GM21717 (cell line): ENCODE measurements at regions not wholly inside any gene's neighbourhood (a gene's known extent, or its start where the extent isn't known, plus 50 kb on each side); places are given as distances from the start of the nearest gene placed in this dataset.
A peak's percentile ranks its signal among the peaks of the same experiment; 100 is the strongest.

Source experiments
- ATAC-seq: cut with Tn5 transposase; IDR thresholded peaks from one replicate; pipeline ENCODE4 v1.9.1; 2021; ENCODE audit warnings: mild to moderate bottlenecking, moderate library complexity; ENCODE audit not compliant: unreplicated experiment

DNA sequence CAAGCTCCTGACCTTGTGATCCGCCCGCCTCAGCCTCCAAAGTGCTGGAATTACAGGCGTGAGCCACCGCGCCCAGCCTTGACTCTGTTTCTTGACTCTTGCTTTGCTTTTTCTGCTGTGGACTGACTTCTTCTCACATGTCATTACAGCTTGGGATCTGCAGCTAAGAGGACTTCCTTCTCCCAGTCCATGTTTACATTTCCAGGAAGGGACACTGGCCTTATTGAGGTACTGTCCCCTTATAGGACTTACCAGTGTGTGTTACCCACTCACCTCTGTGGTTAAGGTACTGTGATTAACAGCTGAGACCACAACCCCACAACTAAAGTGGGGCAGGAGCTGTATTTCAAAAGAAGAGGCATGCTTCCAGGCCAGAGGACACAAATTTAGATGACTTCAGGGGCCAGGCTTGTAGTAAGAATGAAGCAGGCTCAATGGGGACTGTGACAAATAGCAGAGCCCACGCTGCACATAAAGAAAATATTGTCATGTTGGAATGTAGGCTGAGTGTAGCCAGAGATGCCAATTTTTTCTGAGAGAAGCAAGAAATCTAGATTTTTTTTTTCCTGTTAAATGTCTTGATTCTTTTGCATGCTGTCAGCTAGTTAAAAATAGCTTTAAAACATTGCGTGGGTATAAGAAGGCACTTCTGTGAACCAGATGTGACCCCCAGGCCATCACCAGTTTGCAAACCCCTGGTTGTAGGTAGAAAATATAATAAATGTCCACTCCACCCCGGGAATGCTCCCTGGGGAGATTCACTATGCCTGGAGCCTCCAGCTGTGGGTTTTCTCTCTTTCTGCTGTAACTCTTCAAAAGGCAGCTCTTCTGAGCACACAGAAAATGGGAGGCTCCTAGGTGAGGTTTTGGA lies 75.0 kb downstream of the PTPDC1 start:
- ATAC-seq, result no peak

DNA sequence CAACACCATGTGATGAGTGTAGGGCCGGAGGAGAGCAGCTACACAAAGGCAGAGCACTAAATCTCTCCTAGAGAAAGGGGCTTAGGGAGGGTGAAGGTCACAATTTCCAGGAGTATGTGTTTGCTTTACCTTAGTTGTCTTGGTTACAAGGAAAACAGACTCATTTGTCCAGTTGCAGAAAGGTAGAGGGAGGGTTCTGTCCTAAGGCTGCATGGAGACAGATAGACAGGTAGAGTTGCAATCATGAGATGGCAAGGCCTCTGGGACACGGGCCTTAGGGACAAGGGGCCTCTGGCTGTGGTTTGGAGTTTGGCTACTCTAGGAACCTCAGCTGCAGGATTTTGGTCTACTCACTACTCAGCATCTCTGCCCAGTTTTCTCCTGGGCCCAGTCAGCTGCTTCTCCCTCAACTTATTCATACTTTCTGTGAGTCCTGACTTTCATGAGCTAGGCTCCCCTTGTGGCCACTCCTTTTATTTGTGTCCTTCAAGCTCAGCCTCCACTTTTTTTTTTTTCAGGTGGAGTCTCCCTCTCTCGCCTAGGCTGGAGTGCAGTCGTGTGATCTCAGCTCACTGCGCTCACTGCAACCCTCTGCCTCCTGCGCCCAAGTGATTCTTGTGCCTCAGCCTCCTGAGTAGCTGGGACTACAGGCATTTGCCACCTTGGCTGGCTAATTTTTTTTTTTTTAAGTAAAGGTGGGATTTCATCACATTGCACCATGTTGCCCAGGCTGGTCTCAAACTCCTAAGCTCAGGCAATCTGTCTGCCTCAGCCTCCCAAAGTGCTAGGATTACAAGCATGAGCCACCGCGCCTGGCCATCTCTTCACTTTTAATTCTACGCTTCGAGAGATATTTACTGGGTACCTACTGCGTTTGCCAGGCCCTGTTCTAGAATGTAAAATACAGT lies 76.6 kb downstream of the PTPDC1 start:
- ATAC-seq, result no peak

DNA sequence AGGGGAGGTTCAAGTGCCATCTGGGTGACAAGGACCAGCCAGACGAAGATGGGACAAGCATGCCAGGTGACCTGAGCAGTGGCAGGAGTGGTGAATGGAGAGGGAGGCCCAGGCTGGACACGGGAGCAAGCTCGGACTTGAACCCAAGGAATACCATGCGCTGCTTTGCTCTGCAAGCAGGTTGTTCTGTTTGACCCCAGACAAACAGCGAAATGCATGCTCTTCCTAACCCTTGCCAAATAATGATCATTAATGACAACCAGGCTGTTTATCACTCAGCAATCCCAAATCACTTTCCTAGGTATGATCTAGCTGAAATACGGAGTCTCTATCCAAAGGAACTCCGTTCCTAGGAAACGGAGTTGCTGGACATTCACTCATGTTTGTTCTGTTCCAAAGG lies 77.4 kb downstream of the PTPDC1 start:
- no peak for ATAC-seq

DNA sequence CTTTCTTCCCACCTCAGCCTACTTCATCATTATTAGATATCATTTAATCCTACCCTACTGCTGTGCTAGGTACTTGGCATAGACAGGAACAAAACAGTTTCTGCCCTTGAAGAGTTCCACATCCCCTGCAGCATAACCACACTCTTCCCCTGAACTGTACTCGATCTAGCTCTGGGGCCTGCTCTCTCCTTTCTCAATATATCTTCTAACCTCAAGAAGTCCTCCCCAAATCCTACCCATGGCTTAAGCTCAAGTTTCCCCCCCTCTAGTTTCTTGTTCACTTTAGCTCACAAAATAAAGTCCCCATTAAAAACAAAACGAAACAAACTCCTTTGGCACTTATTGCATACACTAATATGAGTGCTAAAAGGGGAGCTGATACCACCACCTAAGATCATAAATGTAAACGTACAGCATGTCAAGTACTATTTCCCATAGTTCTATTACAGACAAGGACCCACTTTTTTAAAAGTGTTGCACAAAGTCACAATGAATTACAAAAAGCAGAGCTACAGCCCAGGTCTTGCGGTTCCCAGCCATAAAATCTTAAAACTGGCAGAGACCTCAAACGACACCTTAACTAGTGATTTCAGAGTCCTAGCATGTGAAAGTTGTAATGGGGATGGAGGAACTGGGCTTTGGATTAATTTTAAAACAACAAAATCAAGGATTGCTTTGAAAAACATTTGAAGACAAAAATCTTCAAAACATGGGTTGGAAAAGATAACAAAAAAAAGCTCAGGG lies 80.7 kb downstream of the PTPDC1 start:
- no peak for ATAC-seq

DNA sequence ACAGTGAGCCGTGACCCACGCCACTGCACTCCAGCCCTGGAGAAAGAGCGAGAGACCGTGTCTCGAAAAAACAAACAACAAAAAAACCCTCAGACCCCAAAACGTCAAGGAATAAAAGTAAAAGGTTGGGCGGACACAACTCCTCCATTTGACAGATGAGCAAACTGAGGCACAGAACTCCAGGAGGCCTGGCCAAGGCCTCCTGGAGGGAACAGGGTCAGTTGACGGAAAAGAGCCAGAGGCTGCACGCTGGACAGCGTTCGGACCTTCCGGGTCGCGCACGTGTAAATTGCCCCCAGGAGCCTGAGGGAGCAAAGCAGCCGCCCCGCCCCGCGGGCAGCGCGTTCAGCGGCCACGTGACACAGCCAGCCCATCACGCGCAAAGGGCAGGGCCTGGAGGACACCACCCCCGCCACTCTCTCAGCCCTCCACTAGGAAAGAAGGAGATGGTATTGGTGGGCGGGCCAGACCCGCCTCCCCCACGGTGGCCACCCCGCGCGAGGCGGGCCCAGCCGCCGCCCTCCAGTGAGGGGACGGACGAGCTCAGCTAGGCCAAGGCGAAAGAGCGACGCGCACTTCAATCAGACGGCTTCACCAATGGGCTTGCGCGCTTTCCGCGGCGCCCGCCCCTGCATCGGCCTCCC lies 81.5 kb downstream of the PTPDC1 start:
- ATAC-seq, result peak; percentile 90

DNA sequence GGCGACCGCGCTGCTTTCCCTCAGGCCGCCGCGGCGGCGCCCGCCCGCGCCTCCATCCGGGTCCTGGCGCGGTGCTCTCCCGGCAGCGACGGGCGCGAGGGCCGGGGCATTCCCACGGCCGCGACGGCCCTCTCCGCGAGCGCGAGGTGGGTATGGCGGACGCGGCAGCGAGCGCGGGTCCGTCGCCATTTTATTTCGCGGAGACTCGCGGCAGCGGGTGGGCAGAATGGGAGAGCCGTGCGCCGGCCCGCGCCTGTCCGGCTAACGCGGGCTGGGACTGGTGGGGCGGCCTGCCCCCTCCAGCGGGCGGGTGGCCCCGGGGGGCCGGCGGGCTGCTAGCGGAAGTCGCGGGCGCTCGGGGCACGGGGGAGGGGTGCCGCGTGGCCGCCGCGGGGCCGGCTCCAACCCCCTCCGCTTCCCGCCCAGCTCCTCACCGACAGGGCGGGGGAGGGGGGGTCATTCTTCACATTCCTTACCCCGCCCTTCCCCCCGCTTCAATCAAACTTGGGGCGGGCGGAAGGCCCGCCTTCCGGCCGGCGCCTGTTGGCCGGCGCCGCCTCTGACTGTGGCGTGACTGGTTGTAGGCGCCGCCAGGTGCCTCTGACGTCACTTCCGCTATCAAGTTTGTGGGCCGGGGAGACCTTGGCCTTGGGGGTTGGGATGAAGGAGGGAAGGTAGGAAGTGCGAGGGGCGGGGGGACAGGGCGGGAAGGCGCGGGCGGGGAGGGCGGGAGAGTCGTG lies 82.1 kb downstream of the PTPDC1 start:
- ATAC-seq, result peak; percentile 67

DNA sequence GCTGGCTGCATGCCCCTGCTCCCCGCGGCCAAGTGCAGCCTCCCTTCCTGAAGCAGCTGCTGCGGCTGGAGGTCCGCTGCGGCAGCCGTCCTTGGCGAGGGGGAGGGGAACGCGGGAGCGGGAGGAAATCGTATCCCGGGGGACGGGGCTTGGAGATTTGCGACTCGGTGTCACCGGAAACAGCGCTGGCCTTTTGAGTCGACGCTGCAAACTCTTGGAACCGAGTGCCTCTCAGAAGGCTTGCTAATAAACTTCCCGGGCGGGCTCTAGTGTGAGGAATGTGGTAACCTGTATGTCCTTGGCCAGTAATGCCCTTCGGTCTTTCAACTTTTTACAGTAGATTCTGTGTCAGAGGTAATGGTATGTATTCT lies 82.7 kb downstream of the PTPDC1 start:
- ATAC-seq, result no peak

DNA sequence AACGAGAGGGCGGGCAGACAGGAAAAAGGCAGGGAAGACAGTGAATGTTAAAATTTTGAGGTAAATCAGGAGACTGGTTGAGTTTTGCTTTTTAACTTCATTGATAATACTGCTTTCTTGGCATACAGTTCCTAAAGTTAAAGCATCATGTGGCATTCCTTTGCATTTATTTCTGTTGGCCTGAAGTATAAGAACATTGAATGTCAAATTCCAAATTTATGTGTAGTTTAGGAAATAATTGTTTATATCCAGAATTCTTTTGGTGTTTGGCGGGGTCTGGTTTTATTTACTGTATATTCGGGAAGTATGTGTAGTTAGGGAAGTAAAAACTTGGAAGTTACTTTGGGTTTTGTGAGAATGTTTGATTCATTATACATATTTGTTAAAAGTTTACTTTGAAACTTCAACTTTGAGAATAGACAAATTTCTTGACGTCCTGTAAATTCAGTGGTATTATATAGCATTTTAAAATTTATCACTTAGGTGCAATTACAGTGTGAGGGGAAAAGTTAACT lies 83.2 kb downstream of the PTPDC1 start:
- no peak for ATAC-seq

DNA sequence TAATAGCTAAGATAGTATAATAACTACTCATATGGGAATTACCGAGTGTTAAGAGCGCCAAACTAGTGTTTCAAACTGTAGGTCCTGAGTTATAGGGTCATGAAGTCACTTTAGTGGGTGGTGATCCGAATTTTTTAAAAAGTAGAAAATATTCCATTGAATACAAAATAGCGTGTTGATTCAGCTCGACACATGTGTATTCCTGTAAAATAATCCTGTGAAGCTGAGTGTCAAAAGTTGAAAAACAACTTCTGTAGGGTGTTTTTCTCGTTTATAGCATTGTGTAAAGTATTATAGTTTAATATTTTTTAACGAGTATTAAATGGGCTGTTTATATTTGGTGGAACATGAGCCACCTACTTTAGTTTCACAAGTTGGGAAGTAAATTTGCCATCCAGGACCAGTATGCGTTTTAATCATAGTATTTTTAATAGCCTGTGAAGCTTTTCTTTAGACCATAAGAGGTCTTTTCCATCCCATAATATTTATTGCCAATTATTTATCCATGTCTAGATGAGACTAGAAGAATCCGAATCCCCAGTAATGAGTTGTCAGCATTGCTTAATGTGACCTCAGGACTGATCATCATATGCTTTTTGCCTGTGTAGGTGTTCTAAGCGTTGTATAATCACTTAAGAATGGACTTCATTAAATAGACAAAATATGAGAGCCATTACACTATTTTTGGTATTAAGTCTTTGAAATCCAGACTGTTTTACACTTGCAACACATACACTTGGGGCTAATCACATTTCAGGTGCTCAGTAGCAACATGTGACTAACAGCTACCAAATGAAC lies 84.1 kb downstream of the PTPDC1 start:
- ATAC-seq, result no peak

DNA sequence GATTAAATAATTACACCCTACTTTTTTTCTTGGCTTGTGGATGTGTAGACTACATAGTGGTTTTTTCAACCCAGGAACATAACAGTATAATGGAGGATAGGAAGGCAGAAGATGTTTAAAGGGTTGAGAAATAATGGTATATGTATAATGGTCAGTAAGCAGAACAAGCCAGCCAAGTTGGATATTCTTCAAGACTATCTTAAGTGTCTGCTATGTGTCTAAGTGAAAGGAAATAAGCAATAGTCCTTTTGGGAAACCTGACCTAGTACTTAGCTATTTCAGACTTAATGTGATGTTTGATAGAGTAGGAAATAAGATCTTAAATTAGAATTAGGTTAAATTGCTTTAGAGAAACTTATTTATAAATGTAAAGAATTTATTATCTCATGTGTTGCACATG lies 85.7 kb downstream of the PTPDC1 start:
- ATAC-seq, result no peak

DNA sequence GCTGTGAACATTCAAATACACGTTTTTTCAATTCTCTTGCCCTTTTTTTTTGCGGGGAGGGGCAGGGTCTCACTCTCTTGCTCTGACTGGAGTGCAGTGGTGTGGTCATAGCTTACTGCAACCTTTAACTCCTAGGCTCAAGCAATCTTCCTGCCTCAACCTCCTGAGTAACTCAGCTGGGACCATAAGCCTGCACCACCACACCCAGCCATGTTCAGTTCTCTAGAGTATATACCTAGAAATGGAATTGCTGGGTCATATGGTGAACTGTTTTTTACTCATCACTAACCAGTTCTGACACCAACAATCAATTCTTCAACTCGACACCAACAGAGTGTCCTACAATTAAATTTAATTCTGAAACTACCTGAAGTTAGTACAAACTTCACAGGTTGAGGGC lies 85.5 kb upstream of the ZNF169 start:
- ATAC-seq, result no peak

DNA sequence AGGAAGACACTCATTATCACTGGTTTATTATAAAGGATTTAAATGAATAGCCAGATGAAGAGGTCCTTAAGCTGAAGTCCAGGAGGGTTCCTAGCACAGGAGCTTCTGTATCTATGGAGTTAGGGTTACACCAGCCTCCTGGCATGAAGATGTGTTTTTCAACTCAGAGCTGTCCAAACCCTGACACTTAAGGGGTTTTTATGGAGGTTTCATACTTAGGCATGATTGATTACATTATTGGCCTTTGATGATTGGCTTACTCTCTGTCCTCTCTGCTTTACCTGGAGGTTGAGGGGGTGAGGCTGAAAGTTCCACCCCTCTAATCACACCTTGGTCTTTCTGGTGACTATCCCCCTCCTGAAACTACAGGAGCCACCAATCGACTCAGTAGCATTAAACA lies 84.9 kb upstream of the ZNF169 start:
- ATAC-seq, result no peak

DNA sequence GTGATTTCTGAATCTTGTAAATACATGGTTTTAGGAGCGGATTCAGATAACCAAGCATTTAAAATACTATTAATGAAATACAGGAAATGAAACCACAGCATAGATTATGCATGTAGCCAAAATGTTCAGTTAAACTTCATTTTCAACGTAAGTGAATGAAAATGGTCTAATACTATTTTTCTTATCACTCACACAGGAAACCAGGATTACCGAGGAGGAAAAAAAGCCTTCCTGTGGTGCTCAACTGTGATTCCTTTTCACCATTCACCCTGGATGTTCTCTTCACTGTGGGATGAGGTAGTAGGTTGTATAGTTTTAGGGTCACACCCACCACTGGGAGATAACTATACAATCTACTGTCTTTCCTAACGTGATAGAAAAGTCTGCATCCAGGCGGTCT lies 83.4 kb upstream of the ZNF169 start:
- no peak for ATAC-seq

DNA sequence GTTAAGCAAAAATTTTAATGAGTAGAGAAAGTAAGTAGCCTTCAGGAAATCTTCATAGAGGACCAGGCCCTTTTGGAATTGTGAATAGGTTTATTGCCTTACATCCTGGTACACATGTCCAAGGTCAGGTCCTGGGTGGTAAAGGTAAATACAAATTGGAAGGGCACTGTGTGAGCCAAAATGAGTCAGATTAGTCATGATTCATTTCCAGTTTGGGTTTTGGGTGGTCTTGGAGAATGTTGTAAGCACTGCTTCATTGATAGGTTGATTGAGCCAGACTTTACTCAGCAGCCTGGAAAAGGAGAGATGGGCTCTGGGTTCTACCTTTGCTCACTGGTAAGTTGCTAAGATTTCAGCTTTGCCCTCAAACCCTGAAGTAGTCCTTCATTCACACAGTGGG lies 82.5 kb upstream of the ZNF169 start:
- ATAC-seq, result no peak

DNA sequence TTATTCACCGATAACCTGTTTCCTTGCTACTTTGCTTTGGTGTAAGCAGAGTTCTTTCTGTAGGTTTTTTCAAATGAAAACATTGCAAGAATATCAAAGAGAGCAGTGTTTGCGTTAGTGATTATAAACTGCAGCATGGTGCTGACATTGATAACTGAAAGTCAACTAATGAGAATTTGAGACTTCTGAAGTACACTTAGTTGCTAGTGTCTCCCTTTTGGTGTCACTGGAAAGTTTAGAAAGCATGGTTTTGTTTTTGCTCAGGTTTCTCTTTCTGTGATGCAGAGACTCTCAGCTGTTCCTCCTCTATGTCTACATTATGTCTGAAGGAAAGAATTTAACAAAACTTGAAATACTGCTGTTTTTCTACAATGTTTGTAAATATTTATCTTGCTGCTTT lies 80.2 kb upstream of the ZNF169 start:
- ATAC-seq, result no peak

DNA sequence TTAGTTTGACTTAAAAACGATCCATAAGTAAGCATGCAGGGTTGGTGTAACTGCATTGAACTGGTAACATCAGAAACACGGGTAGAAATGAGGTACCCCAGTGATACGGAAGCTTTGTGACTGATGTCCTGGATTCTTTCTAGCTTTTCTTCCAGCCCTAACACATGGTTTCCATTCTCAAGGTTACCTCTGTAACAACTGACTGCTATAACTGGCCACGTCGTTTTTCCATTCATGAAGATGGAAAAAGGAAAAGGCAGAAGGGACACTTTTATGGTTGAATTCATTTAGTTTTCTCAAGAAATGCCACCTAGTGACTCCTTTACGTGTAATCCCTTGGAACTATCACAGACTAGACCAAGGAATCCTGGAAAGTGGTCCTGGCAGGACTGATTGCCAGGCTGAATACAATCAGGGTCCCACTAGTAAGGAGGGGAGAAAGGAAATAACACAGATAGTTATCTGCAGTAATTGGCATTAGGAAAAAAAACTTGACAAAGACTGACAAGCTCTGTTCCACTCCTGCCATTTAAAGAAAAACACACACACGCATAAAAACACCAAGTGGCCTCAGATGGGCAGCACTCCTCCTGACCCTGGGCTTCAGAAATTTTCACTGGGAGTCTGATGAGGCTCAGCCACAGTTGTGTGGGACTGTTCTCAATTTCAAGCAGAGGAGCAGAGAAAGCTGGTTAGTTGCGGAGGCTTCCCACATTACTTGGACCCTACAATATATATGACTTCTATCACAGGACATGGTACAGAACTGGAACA lies 77.5 kb upstream of the ZNF169 start:
- no peak for ATAC-seq

DNA sequence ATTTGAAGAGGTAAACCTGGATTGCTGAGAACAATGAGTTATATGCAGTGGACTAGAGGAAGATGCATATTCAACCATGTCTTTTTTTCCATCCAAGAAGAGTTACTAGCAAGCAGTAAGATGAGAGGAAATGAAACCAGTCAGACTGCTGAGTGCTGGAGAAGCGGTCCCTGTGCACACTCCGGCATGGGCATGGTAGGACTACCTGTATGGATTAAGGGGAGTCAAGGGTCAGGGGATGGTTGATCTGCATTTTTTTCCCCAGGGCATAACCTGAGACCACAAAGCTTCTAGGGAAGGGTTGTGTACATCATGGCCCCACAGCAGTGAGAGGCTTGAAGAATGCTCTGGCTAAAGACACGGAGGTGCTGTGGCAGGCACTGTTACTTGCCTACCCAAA lies 76.6 kb upstream of the ZNF169 start:
- no peak for ATAC-seq

DNA sequence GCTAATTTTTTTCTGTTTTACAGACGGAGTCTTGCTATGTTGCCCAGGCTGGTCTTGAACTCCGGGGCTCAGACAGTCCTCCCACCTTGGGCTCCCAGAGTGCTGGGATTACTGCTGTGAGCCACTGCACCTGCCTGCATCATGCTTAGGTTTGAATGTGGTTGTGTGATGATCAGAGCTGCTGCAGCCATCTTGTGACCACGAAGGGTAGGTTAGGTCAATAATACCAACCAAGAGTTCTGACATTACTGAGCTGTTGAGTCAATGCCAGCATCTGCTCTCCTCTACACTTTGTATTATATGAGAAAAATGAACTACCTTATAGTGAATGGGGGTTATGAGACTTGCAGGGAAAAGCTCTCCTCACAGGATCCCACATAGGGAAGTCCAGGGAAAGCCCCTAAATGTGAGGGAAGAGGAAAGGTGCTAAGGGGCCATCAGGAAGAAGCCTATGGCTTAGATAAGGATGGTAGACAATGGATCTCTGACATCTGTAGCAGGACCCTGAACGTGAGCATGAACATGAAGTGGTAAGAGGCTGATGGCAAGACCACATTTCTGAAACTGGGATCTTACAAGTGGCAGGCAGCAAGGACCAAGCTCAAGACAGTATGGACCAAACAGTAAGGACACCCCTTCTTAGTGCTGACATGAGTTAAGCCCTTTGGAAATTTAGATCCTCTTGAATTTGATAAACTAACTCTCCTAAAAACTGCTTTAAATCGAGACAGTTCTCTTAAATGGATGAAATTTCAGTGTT lies 75.7 kb upstream of the ZNF169 start:
- no peak for ATAC-seq
